Umbilical cord (tissue), 1 donor: ENCODE measurements at regions not wholly inside any gene's neighbourhood (a gene's known extent, or its start where the extent isn't known, plus 50 kb on each side); places are given as distances from the start of the nearest gene placed in this dataset.
"Not testable (repeated sequence)": the region's sequence is repeated elsewhere in the genome, so short reads cannot be mapped to it uniquely, and the experiment has no call there.

Experiments used
- DNase-seq: peaks from one replicate; pipeline ENCODE4 v3.0.0-alpha.2; 2015; ENCODE audit warnings: low spot score

GRCh38 chr3:147240581-147240980, 165.8 kb downstream of the ZIC4 start:
- DNase-seq = no peak

- no peak for DNase-seq
Observed at GRCh38 chr3:147237991-147238390, 168.4 kb downstream of the ZIC4 start.

- not testable (repeated sequence) for DNase-seq
Observed at GRCh38 chr3:147231980-147232379, 174.4 kb downstream of the ZIC4 start.

GRCh38 chr3:147231111-147231510, 175.2 kb downstream of the ZIC4 start:
- no peak for DNase-seq

GRCh38 chr3:147222291-147222690, 184.1 kb downstream of the ZIC4 start:
- no peak for DNase-seq

GRCh38 chr3:147218965-147219364, 187.4 kb downstream of the ZIC4 start:
- no peak for DNase-seq

- DNase-seq = no peak
Observed at GRCh38 chr3:147216143-147216673, 190.1 kb downstream of the ZIC4 start.

GRCh38 chr3:147215660-147216059, 190.7 kb downstream of the ZIC4 start:
- no peak for DNase-seq

- no peak for DNase-seq
Observed at GRCh38 chr3:147213633-147214032, 192.7 kb downstream of the ZIC4 start.

- no peak for DNase-seq
Observed at GRCh38 chr3:147210676-147211075, 195.7 kb downstream of the ZIC4 start.

GRCh38 chr3:147201086-147201485, 205.3 kb downstream of the ZIC4 start:
- DNase-seq = no peak

GRCh38 chr3:147200545-147200944, 205.8 kb downstream of the ZIC4 start:
- DNase-seq = no peak

- no peak for DNase-seq
Observed at GRCh38 chr3:147197739-147198138, 208.6 kb downstream of the ZIC4 start.

- no peak for DNase-seq
Observed at GRCh38 chr3:147195887-147196286, 210.5 kb downstream of the ZIC4 start.

- DNase-seq = peak; percentile 47
Observed at GRCh38 chr3:147191795-147192385, 214.5 kb downstream of the ZIC4 start.

- DNase-seq = no peak
Observed at GRCh38 chr3:147189016-147189415, 217.3 kb downstream of the ZIC4 start.

GRCh38 chr3:147187687-147188086, 218.7 kb downstream of the ZIC4 start:
- DNase-seq = no peak

GRCh38 chr3:147185781-147186180, 220.6 kb downstream of the ZIC4 start:
- DNase-seq = no peak

- no peak for DNase-seq
Observed at GRCh38 chr3:147184794-147185193, 221.5 kb downstream of the ZIC4 start.

GRCh38 chr3:147173257-147173656, 233.1 kb downstream of the ZIC4 start:
- no peak for DNase-seq

GRCh38 chr3:147162743-147163142, 243.6 kb downstream of the ZIC4 start:
- DNase-seq = no peak

GRCh38 chr3:147161833-147162232, 244.5 kb downstream of the ZIC4 start:
- no peak for DNase-seq

GRCh38 chr3:147160984-147161383, 245.4 kb downstream of the ZIC4 start:
- no peak for DNase-seq

- DNase-seq = no peak
Observed at GRCh38 chr3:147159141-147159540, 247.2 kb downstream of the ZIC4 start.
